Neural progenitor cell (in vitro differentiated cells): ENCODE measurements at regions not wholly inside any gene's neighbourhood (a gene's known extent, or its start where the extent isn't known, plus 50 kb on each side); places are given as distances from the start of the nearest gene placed in this dataset.

Experiments
- DNase-seq: peaks from one replicate; pipeline ENCODE4 v3.0.0-alpha.2; 2016; ENCODE audit warnings: low spot score
- H2AFZ ChIP-seq: fragments of 200-600 bp; sonication (generic); replicated peaks from 2 replicates; pipeline ENCODE4 v1.6.1; 2016; ENCODE audit warnings: antibody characterized with exemption
- H3F3A ChIP-seq: fragments of 200-600 bp; sonication (generic); 2 replicates; pipeline ENCODE4 v1.6.1; 2016; ENCODE audit warnings: antibody characterized with exemption, low read depth
- H3K27ac ChIP-seq: fragments of 200-600 bp; sonication (generic); 2 replicates; pipeline ENCODE4 v1.5.1; 2016; ENCODE audit warnings: mild to moderate bottlenecking
- H3K27me3 ChIP-seq: fragments of 200-600 bp; sonication (generic); 2 replicates; pipeline ENCODE4 v1.6.1; 2016; ENCODE audit warnings: mild to moderate bottlenecking, moderate library complexity
- H3K36me3 ChIP-seq: fragments of 200-600 bp; sonication (generic); 2 replicates; pipeline ENCODE4 v1.5.1; 2016
- H3K4me1 ChIP-seq: fragments of 200-600 bp; sonication (generic); 2 replicates; pipeline ENCODE4 v1.6.1; 2016; ENCODE audit warnings: mixed run types
- H3K4me2 ChIP-seq: fragments of 200-600 bp; sonication (generic); 2 replicates; pipeline ENCODE4 v1.6.1; 2016
- H3K4me3 ChIP-seq: fragments of 200-600 bp; sonication (generic); 2 replicates; pipeline ENCODE4 v1.5.1; 2016
- H3K79me2 ChIP-seq: fragments of 200-600 bp; sonication (generic); 2 replicates; pipeline ENCODE4 v1.6.1; 2016; ENCODE audit warnings: low read depth
- H3K9ac ChIP-seq: fragments of 200-600 bp; sonication (generic); 2 replicates; pipeline ENCODE4 v1.6.1; 2016
- H3K9me3 ChIP-seq: fragments of 200-600 bp; sonication (generic); 2 replicates; pipeline ENCODE4 v1.5.1; 2016; ENCODE audit warnings: low read depth
- H4K20me1 ChIP-seq: fragments of 200-600 bp; sonication (generic); 2 replicates; pipeline ENCODE4 v1.6.1; 2016; ENCODE audit warnings: low read depth
- H3K27ac Mint-ChIP-seq: 3 replicates; pipeline ENCODE4 v1.8.0; 2021; ENCODE audit warnings: mixed read lengths
- H3K27me3 Mint-ChIP-seq: 2 replicates; pipeline ENCODE4 v1.8.0; 2022; ENCODE audit warnings: low read depth, mild to moderate bottlenecking, inconsistent platforms, moderate library complexity, mixed read lengths; ENCODE audit not compliant: insufficient read depth
- H3K36me3 Mint-ChIP-seq: 3 replicates; pipeline ENCODE4 v1.8.0; 2021; ENCODE audit warnings: mixed read lengths
- H3K4me1 Mint-ChIP-seq: 3 replicates; pipeline ENCODE4 v1.8.0; 2021; ENCODE audit warnings: mixed read lengths
- H3K4me3 Mint-ChIP-seq: 3 replicates; pipeline ENCODE4 v1.8.0; 2021; ENCODE audit warnings: mild to moderate bottlenecking, moderate library complexity, mixed read lengths
- H3K9me3 Mint-ChIP-seq: 3 replicates; pipeline ENCODE4 v1.8.0; 2020; ENCODE audit warnings: mixed read lengths
- EZH2 ChIP-seq: fragments of 200-600 bp; sonication (generic); IDR thresholded peaks from 2 replicates; pipeline ENCODE4 v1.6.1; 2017; ENCODE audit warnings: antibody characterized with exemption, mild to moderate bottlenecking, moderate library complexity
- EZH2phosphoT487 ChIP-seq: fragments of 200-600 bp; sonication (generic); IDR thresholded peaks from 2 replicates; pipeline ENCODE4 v1.6.1; 2017; ENCODE audit warnings: antibody characterized with exemption
- TF ChIP-seq, protein P1 (sequence below): fragments of 200-600 bp; sonication (generic); IDR thresholded peaks from 2 replicates; pipeline ENCODE4 v1.5.1; 2017; ENCODE audit warnings: antibody characterized with exemption, mild to moderate bottlenecking

DNA sequence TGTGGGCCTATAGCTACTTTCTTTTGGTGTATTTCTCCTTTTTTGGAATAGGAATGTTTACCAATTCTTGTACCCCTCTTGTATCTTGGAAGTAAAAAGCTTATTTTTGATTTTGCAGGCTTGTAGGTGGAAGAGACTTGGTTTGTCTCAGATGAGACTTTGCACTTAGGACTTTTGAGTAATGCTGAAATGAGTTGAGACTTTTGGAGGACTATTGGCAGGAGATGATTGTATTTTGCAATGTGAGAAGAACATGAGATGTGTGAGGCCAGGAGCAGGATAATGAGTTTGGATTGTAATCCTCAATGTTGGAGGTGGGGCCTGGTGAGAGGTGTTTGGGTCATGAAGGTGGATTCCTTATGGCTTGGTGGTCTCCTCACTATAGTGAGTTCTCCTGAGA, 106.3 kb downstream of the KBTBD8 start:
- Mint-ChIP-seq H3K9me3 (peaks cover 2% of the 10 kb centered on the region), H3K4me3 (no peak overlapping the region), H3K27ac (no peak overlapping the region), H3K36me3 (no peaks in the 10 kb centered on the region), H3K27me3 (peaks cover 5% of the 10 kb centered on the region), H3K4me1 (no peaks in the 10 kb centered on the region)
- no peak overlapping the region for H3K4me3 ChIP-seq
- H3K79me2 ChIP-seq = no peaks in the 10 kb centered on the region
- no peaks in the 10 kb centered on the region for H3K9me3 ChIP-seq
- no peaks in the 10 kb centered on the region for H3K4me1 ChIP-seq
- TF ChIP-seq, protein P1, sequence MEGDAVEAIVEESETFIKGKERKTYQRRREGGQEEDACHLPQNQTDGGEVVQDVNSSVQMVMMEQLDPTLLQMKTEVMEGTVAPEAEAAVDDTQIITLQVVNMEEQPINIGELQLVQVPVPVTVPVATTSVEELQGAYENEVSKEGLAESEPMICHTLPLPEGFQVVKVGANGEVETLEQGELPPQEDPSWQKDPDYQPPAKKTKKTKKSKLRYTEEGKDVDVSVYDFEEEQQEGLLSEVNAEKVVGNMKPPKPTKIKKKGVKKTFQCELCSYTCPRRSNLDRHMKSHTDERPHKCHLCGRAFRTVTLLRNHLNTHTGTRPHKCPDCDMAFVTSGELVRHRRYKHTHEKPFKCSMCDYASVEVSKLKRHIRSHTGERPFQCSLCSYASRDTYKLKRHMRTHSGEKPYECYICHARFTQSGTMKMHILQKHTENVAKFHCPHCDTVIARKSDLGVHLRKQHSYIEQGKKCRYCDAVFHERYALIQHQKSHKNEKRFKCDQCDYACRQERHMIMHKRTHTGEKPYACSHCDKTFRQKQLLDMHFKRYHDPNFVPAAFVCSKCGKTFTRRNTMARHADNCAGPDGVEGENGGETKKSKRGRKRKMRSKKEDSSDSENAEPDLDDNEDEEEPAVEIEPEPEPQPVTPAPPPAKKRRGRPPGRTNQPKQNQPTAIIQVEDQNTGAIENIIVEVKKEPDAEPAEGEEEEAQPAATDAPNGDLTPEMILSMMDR = no peak
- H2AFZ ChIP-seq = no peak overlapping the region
- no peak overlapping the region for H3K9ac ChIP-seq
- DNase-seq = no peak
- H3K4me2 ChIP-seq = no peak overlapping the region
- H3K27ac ChIP-seq = no peak overlapping the region
- no peaks in the 10 kb centered on the region for H3F3A ChIP-seq
- H3K36me3 ChIP-seq = no peaks in the 10 kb centered on the region
- H3K27me3 ChIP-seq = no peaks in the 10 kb centered on the region
- no peaks in the 10 kb centered on the region for H4K20me1 ChIP-seq

DNA sequence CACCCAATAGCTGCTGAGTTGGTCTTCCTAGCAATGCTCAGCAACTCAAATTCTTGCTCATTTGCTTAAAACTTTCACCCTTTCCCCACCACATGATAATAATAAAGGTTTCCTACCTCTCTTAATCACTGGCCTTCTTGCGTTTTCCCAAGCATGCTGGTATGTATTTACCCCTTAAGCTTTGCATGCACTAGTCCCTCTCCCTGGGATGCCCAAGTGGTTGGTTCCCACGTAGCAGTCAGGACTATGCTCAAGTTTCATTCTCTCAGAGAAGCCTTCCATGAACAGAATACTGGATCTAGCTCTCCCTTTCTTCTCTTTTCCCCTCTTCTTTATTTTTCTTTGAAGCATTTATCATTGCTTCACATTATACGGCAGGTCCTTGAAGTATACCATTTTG, 108.8 kb downstream of the KBTBD8 start:
- H3K4me3 Mint-ChIP-seq = no peak overlapping the region
- no peak for DNase-seq
- no peaks in the 10 kb centered on the region for H3K9me3 ChIP-seq
- no peaks in the 10 kb centered on the region for H3K4me1 Mint-ChIP-seq
- no peaks in the 10 kb centered on the region for H3K36me3 ChIP-seq
- no peak overlapping the region for H2AFZ ChIP-seq
- no peaks in the 10 kb centered on the region for H3K4me1 ChIP-seq
- no peak overlapping the region for H3K27ac Mint-ChIP-seq
- no peaks in the 10 kb centered on the region for H3K79me2 ChIP-seq
- peaks cover 5% of the 10 kb centered on the region for H3K27me3 Mint-ChIP-seq
- no peak overlapping the region for H3K9ac ChIP-seq
- no peak for TF ChIP-seq EZH2
- TF ChIP-seq, protein P1 = no peak
- TF ChIP-seq EZH2phosphoT487 = no peak
- no peaks in the 10 kb centered on the region for H3F3A ChIP-seq
- H3K27ac ChIP-seq = no peak overlapping the region
- H3K4me2 ChIP-seq = no peak overlapping the region
- H3K27me3 ChIP-seq = no peaks in the 10 kb centered on the region
- H3K4me3 ChIP-seq = no peak overlapping the region
- H3K9me3 Mint-ChIP-seq = peaks cover 2% of the 10 kb centered on the region
- H3K36me3 Mint-ChIP-seq = no peaks in the 10 kb centered on the region
- no peaks in the 10 kb centered on the region for H4K20me1 ChIP-seq

DNA sequence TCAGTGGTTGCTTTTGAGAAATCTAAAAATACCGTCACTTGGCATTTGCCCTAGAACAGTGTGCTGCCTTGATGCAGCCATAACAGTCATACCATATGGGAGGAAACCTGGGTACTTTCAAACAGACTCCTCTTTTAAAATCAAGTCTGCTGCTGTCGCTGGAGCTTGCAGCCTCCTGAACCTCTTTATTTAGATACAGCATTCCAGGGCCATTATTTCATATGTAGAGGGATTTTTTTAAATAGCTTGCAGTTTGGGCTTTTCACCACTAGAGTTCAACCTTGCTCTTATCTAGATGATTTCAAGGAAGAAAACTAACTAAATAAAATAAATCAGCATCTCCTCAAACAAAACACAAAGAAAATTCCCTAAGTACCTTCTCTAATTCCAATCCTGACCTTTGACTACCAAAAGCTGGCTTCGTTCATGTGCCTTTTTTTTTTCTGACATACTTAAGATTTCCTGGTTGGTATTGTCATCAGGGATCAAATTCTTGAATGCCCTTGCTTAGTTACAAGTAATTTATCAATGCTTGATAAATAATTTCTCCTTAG, 111.6 kb downstream of the KBTBD8 start:
- Histone ChIP-seq H3K4me1 (no peaks in the 10 kb centered on the region), H3K4me2 (no peak overlapping the region), H3F3A (no peaks in the 10 kb centered on the region), H3K79me2 (no peaks in the 10 kb centered on the region), H3K4me3 (no peak overlapping the region), H3K9ac (no peak overlapping the region), H3K27me3 (no peaks in the 10 kb centered on the region), H3K27ac (no peak overlapping the region), H3K9me3 (no peaks in the 10 kb centered on the region), H3K36me3 (no peaks in the 10 kb centered on the region), H4K20me1 (peaks cover 6% of the 10 kb centered on the region), H2AFZ (no peak overlapping the region)
- Mint-ChIP-seq H3K9me3 (no peaks in the 10 kb centered on the region), H3K27me3 (peaks cover 8% of the 10 kb centered on the region), H3K36me3 (no peaks in the 10 kb centered on the region), H3K4me1 (no peaks in the 10 kb centered on the region), H3K4me3 (no peak overlapping the region), H3K27ac (no peak overlapping the region)
- TF ChIP-seq EZH2 = no peak
- TF ChIP-seq, protein P1 = peak; percentile 75
- peak; percentile 52 for DNase-seq
